Ascending aorta (tissue), 2 donors: ENCODE measurements at regions not wholly inside any gene's neighbourhood (a gene's known extent, or its start where the extent isn't known, plus 50 kb on each side); places are given as distances from the start of the nearest gene placed in this dataset.

Experiments used
- DNase-seq, 2 donors: peaks; one replicate each; pipeline ENCODE4 v3.0.0-alpha.2; 2019; ENCODE audit warnings: low spot score in 2 of 2
- H3K27ac ChIP-seq, 2 donors: fragments of 200-600 bp; sonication (generic); one replicate each; pipeline ENCODE4 v1.5.1; 2016 to 2017; ENCODE audit warnings: mild to moderate bottlenecking in 1 of 2
- H3K27me3 ChIP-seq: fragments of 200-600 bp; sonication (generic); one replicate; pipeline ENCODE4 v1.5.1; 2017
- H3K36me3 ChIP-seq, 2 donors: fragments of 200-600 bp; sonication (generic); one replicate each; pipeline ENCODE4 v1.5.1; 2016
- H3K4me1 ChIP-seq, 2 donors: fragments of 200-600 bp; sonication (generic); one replicate each; pipeline ENCODE4 v1.5.1; 2016 to 2017; ENCODE audit warnings: mild to moderate bottlenecking in 1 of 2
- H3K4me3 ChIP-seq, 2 donors: fragments of 200-600 bp; sonication (generic); one replicate each; pipeline ENCODE4 v1.5.1; 2016 to 2017; ENCODE audit warnings: mild to moderate bottlenecking in 1 of 2
- H3K9me3 ChIP-seq, 2 donors: fragments of 200-600 bp; sonication (generic); one replicate each; pipeline ENCODE4 v1.5.1; 2016
- CTCF ChIP-seq, 3 experiments: fragments of 200-600 bp in 2 of 3; fragments of 450-650 bp in 1 of 3; sonication (generic) in 2 of 3; IDR thresholded peaks; one replicate each; pipeline ENCODE4 v1.5.1; 2016 to 2019; ENCODE audit warnings: antibody characterized with exemption in 3 of 3, mild to moderate bottlenecking in 1 of 3, moderate library complexity in 1 of 3
- intact Hi-C: fragments of 100-400 bp; cut with DNase I; formaldehyde crosslinking; loops from one replicate; pipeline ENCODE4 v1.15.1; 2023

GRCh38 chr11:28616160-28616965 is 508.2 kb downstream of the METTL15 start:
- no peak for DNase-seq
- Histone ChIP-seq H3K9me3 (no peaks in the 10 kb centered on the region), H3K4me3 (no peak overlapping the region), H3K27ac (no peak overlapping the region), H3K36me3 (no peaks in the 10 kb centered on the region), H3K27me3 (no peaks in the 10 kb centered on the region), H3K4me1 (no peaks in the 10 kb centered on the region)
- no peak for TF ChIP-seq CTCF (IDR thresholded peaks at IDR 0.05)
- intact Hi-C loops: no loop called here

- H3K4me1 ChIP-seq: no peaks in the 10 kb centered on the region
- TF ChIP-seq CTCF (IDR thresholded peaks at IDR 0.05): no peak
- no peaks in the 10 kb centered on the region for H3K9me3 ChIP-seq
- H3K36me3 ChIP-seq: no peaks in the 10 kb centered on the region
- no peak overlapping the region for H3K4me3 ChIP-seq
- DNase-seq: no peak
- H3K27ac ChIP-seq: no peak overlapping the region
- H3K27me3 ChIP-seq: no peaks in the 10 kb centered on the region
- intact Hi-C loops: no loop called here
These were observed 507.4 kb downstream of the METTL15 start for GRCh38 chr11:28615542-28615941.

GRCh38 chr11:28606930-28607329 is 498.7 kb downstream of the METTL15 start:
- intact Hi-C loops: no loop called here
- Histone ChIP-seq H3K27me3 (no peaks in the 10 kb centered on the region), H3K27ac (no peak overlapping the region), H3K4me1 (no peaks in the 10 kb centered on the region), H3K36me3 (no peaks in the 10 kb centered on the region), H3K4me3 (no peak overlapping the region), H3K9me3 (no peaks in the 10 kb centered on the region)
- TF ChIP-seq CTCF (IDR thresholded peaks at IDR 0.05): no peak
- no peak for DNase-seq

GRCh38 chr11:28599656-28600055 is 491.5 kb downstream of the METTL15 start:
- no peak overlapping the region for H3K4me3 ChIP-seq
- no peak for TF ChIP-seq CTCF (IDR thresholded peaks at IDR 0.05)
- no peaks in the 10 kb centered on the region for H3K9me3 ChIP-seq
- H3K27me3 ChIP-seq: no peaks in the 10 kb centered on the region
- no peaks in the 10 kb centered on the region for H3K36me3 ChIP-seq
- no peak for DNase-seq
- H3K27ac ChIP-seq: no peak overlapping the region
- intact Hi-C loops: no loop called here
- no peaks in the 10 kb centered on the region for H3K4me1 ChIP-seq

- DNase-seq: no peak
- intact Hi-C loops: no loop called here
- TF ChIP-seq CTCF (IDR thresholded peaks at IDR 0.05): no peak
- H3K9me3 ChIP-seq: no peaks in the 10 kb centered on the region
- H3K36me3 ChIP-seq: no peaks in the 10 kb centered on the region
- no peaks in the 10 kb centered on the region for H3K4me1 ChIP-seq
- H3K4me3 ChIP-seq: no peak overlapping the region
- H3K27ac ChIP-seq: no peak overlapping the region
- no peaks in the 10 kb centered on the region for H3K27me3 ChIP-seq
These were observed 490.3 kb downstream of the METTL15 start for GRCh38 chr11:28598531-28598930.
